Breast epithelium (tissue), 3 donors: ENCODE measurements at regions not wholly inside any gene's neighbourhood (a gene's known extent, or its start where the extent isn't known, plus 50 kb on each side); places are given as distances from the start of the nearest gene placed in this dataset.

Experiments
- POLR2A ChIP-seq: fragments of 450-650 bp; IDR thresholded peaks from one replicate; pipeline ENCODE4 v1.6.1; 2016; ENCODE audit warnings: antibody characterized with exemption, mild to moderate bottlenecking, moderate library complexity
- POLR2AphosphoS5 ChIP-seq, 3 donors: sonication (generic); formaldehyde crosslinking; IDR thresholded peaks; one replicate each; pipeline ENCODE4 v1.6.1; 2017; ENCODE audit warnings: antibody characterized with exemption in 3 of 3
- TF ChIP-seq, protein P1 (sequence below), 3 donors: fragments of 450-650 bp; IDR thresholded peaks; one replicate each; pipeline ENCODE4 v1.5.1; 2016 to 2017; ENCODE audit warnings: antibody characterized with exemption in 3 of 3, mild to moderate bottlenecking in 3 of 3, moderate library complexity in 3 of 3

DNA sequence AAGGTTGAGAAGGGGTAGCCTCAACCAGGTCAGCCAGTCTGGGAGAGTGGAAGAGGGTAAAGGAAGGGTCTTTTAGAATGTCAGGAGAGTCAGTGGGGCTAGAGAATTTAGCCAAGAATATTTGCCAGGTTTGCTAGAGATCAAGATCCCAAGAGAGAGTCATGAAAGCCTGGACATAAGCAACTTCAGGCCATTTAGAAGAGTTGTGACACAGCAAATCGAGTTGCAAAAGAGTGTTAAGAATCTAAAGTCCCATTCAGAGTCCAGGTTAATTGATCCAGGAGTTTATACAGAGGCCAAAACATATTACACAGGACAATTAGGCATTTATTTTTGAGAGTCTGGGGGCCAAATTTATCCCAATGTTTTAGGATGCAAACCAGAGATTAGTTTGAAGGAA, 1260.1 kb upstream of the ACO1 start:
- TF ChIP-seq, protein P1, sequence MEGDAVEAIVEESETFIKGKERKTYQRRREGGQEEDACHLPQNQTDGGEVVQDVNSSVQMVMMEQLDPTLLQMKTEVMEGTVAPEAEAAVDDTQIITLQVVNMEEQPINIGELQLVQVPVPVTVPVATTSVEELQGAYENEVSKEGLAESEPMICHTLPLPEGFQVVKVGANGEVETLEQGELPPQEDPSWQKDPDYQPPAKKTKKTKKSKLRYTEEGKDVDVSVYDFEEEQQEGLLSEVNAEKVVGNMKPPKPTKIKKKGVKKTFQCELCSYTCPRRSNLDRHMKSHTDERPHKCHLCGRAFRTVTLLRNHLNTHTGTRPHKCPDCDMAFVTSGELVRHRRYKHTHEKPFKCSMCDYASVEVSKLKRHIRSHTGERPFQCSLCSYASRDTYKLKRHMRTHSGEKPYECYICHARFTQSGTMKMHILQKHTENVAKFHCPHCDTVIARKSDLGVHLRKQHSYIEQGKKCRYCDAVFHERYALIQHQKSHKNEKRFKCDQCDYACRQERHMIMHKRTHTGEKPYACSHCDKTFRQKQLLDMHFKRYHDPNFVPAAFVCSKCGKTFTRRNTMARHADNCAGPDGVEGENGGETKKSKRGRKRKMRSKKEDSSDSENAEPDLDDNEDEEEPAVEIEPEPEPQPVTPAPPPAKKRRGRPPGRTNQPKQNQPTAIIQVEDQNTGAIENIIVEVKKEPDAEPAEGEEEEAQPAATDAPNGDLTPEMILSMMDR (IDR thresholded peaks at IDR 0.05): no peak
- TF ChIP-seq POLR2A (no peak), POLR2AphosphoS5 (IDR thresholded peaks at IDR 0.05) (no peak)
